ENCODE measurements at regions not wholly inside any gene's neighbourhood (a gene's known extent, or its start where the extent isn't known, plus 50 kb on each side); places are given as distances from the start of the nearest gene placed in this dataset.

- TF ChIP-seq STAT5B (CRISPR knock-in tag; IDR thresholded peaks at IDR 0.05): no peak
- TF ChIP-seq NCOA1 (CRISPR knock-in tag; IDR thresholded peaks at IDR 0.05): no peak
- TF ChIP-seq GATAD2A (CRISPR knock-in tag; IDR thresholded peaks at IDR 0.05): peak; percentile 61; the same call in 1 of the 2 replicates
- no peak for TF ChIP-seq YEATS4 (CRISPR knock-in tag; IDR thresholded peaks at IDR 0.05; ENCODE audit: borderline replicate concordance)
- TF ChIP-seq ZNF788 (CRISPR knock-in tag; IDR thresholded peaks at IDR 0.05; ENCODE audit: borderline replicate concordance): peak; percentile 80; the same call in 1 of the 2 replicates
- TF ChIP-seq SALL1 (CRISPR knock-in tag; IDR thresholded peaks at IDR 0.05): peak; percentile 72
- no peak for TF ChIP-seq ZNF12 (CRISPR knock-in tag; IDR thresholded peaks at IDR 0.05)
- no peak for TF ChIP-seq MED13 (CRISPR knock-in tag; IDR thresholded peaks at IDR 0.05)
- no peak for TF ChIP-seq HINFP (CRISPR knock-in tag; IDR thresholded peaks at IDR 0.05; ENCODE audit: low read depth)
- peak; percentile 68; the same call in 1 of the 2 replicates for TF ChIP-seq RARA (CRISPR knock-in tag; IDR thresholded peaks at IDR 0.05)
- peak; percentile 53; the same call in 1 of the 2 replicates for TF ChIP-seq ZMYM4 (CRISPR knock-in tag; IDR thresholded peaks at IDR 0.05)
- no peak for TF ChIP-seq ERF (CRISPR knock-in tag; IDR thresholded peaks at IDR 0.05)
- TF ChIP-seq NFIB (CRISPR knock-in tag; IDR thresholded peaks at IDR 0.05; ENCODE audit: borderline replicate concordance): no peak
- TF ChIP-seq, protein P1, sequence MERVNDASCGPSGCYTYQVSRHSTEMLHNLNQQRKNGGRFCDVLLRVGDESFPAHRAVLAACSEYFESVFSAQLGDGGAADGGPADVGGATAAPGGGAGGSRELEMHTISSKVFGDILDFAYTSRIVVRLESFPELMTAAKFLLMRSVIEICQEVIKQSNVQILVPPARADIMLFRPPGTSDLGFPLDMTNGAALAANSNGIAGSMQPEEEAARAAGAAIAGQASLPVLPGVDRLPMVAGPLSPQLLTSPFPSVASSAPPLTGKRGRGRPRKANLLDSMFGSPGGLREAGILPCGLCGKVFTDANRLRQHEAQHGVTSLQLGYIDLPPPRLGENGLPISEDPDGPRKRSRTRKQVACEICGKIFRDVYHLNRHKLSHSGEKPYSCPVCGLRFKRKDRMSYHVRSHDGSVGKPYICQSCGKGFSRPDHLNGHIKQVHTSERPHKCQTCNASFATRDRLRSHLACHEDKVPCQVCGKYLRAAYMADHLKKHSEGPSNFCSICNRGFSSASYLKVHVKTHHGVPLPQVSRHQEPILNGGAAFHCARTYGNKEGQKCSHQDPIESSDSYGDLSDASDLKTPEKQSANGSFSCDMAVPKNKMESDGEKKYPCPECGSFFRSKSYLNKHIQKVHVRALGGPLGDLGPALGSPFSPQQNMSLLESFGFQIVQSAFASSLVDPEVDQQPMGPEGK (CRISPR knock-in tag; IDR thresholded peaks at IDR 0.05): peak; percentile 74
- no peak for TF ChIP-seq ZNF501 (CRISPR knock-in tag; IDR thresholded peaks at IDR 0.05)
- no peak for TF ChIP-seq ZNF235 (CRISPR knock-in tag; IDR thresholded peaks at IDR 0.05; ENCODE audit: borderline replicate concordance)
- no peak for TF ChIP-seq THYN1 (CRISPR knock-in tag; IDR thresholded peaks at IDR 0.05; ENCODE audit: borderline replicate concordance, low read depth)
- no peak for TF ChIP-seq CBFB (CRISPR knock-in tag; IDR thresholded peaks at IDR 0.05)
- no peak for TF ChIP-seq ZNF124 (CRISPR knock-in tag; IDR thresholded peaks at IDR 0.05)
- no peak for TF ChIP-seq KDM3A (CRISPR knock-in tag; IDR thresholded peaks at IDR 0.05; ENCODE audit: low read depth)
- no peak for TF ChIP-seq JDP2 (CRISPR knock-in tag; IDR thresholded peaks at IDR 0.05; ENCODE audit: borderline replicate concordance)
- 0 out of 2 replicates have a peak, but pooled peaks have one; percentile 47 for TF ChIP-seq ZBTB43 (CRISPR knock-in tag; conservative IDR thresholded peaks at IDR 0.05)
- no peak for TF ChIP-seq ZBTB46 (CRISPR knock-in tag; IDR thresholded peaks at IDR 0.05; ENCODE audit: borderline replicate concordance)
- TF ChIP-seq FIP1L1 (IDR thresholded peaks at IDR 0.05; ENCODE audit: borderline replicate concordance, insufficient read depth, low read depth, low read length): no peak
- TF ChIP-seq MBD4 (IDR thresholded peaks at IDR 0.05; ENCODE audit: borderline replicate concordance, low read length): no peak
Measured at GRCh38 chr22:48396785-48397530, 1430.7 kb downstream of the BRD1 start (continued).

All from HepG2 (cell line).